SK-N-SH (cell line): ENCODE measurements at regions not wholly inside any gene's neighbourhood (a gene's known extent, or its start where the extent isn't known, plus 50 kb on each side); places are given as distances from the start of the nearest gene placed in this dataset.

Source experiments
- CTCF ChIA-PET: fragments of 300-600, 350-600 bp; formaldehyde crosslinking; extraction: SDS; loops from one replicate; lab custom pipeline; 2021; lab: Yijun Ruan, JAX
- POLR2A ChIA-PET: fragments of 350-600 bp; sonication (Branson Sonifier 250); formaldehyde crosslinking; extraction: SDS; loops from one replicate; lab custom pipeline; 2020; ENCODE audit warnings: antibody characterized with exemption, inconsistent platforms; lab: Yijun Ruan, JAX
- DNase-seq: peaks from one replicate; pipeline ENCODE4 v3.0.0; 2012
- H2AFZ ChIP-seq: fragments of 200-600 bp; sonication (generic); 2 replicates; pipeline ENCODE4 v1.8.1; 2016; ENCODE audit warnings: antibody characterized with exemption, mild to moderate bottlenecking, low read depth
- H3F3A ChIP-seq: fragments of 200-600 bp; sonication (generic); replicated peaks from 2 replicates; pipeline ENCODE3; 2016; ENCODE audit warnings: antibody characterized with exemption, mild to moderate bottlenecking; ENCODE audit not compliant: insufficient read depth
- H3K27ac ChIP-seq, 2 experiments: fragments of 200-500 bp in 1 of 2; fragments of 200-600 bp in 1 of 2; sonication (Bioruptor generic) in 1 of 2; sonication (generic), shearing (Covaris generic) in 1 of 2; 2 replicates each; pipeline versions ENCODE4 v1.5.1 to v1.6.1; 2014 to 2016; ENCODE audit warnings: low read depth in 2 of 2, inconsistent platforms in 1 of 2, low read length in 1 of 2, mild to moderate bottlenecking in 1 of 2, mixed read lengths in 1 of 2
- H3K27me3 ChIP-seq: fragments of 200-600 bp; sonication (generic), shearing (Covaris generic); 2 replicates; pipeline ENCODE4 v1.6.1; 2016; ENCODE audit warnings: mixed run types; ENCODE audit not compliant: insufficient read depth
- H3K36me3 ChIP-seq, 2 experiments: fragments of 200-500 bp in 1 of 2; fragments of 200-600 bp in 1 of 2; sonication (Bioruptor generic) in 1 of 2; sonication (generic) in 1 of 2; replicated peaks in 1 of 2; 2 replicates each; pipeline versions ENCODE3 to v1.5.1; 2014 to 2016; ENCODE audit warnings: low read length in 1 of 2, mild to moderate bottlenecking in 1 of 2; ENCODE audit not compliant: insufficient read depth in 2 of 2, control insufficient read depth in 1 of 2
- H3K4me1 ChIP-seq, 2 experiments: fragments of 200-500 bp in 1 of 2; fragments of 200-600 bp in 1 of 2; sonication (Bioruptor generic) in 1 of 2; sonication (generic), shearing (Covaris generic) in 1 of 2; 2 replicates each; pipeline versions ENCODE4 v1.5.1 to v1.6.1; 2014 to 2016; ENCODE audit warnings: low read depth in 1 of 2, low read length in 1 of 2, mixed run types in 1 of 2; ENCODE audit not compliant: insufficient read depth in 2 of 2, control insufficient read depth in 1 of 2
- H3K4me2 ChIP-seq: fragments of 200-600 bp; sonication (generic), shearing (Covaris generic); 2 replicates; pipeline ENCODE4 v1.6.1; 2017; ENCODE audit warnings: mixed run types
- H3K4me3 ChIP-seq, 2 experiments: fragments of 200-500 bp in 1 of 2; fragments of 200-600 bp in 1 of 2; sonication (Bioruptor generic) in 1 of 2; sonication (generic), shearing (Covaris generic) in 1 of 2; 2 replicates each; pipeline versions ENCODE4 v1.5.1 to v1.8.1; 2014 to 2016; ENCODE audit warnings: low read depth in 2 of 2, inconsistent platforms in 1 of 2, low read length in 1 of 2, mild to moderate bottlenecking in 1 of 2, mixed read lengths in 1 of 2, moderate library complexity in 1 of 2
- H3K79me2 ChIP-seq: fragments of 200-600 bp; sonication (generic); 2 replicates; pipeline ENCODE4 v1.8.1; 2017; ENCODE audit warnings: mild to moderate bottlenecking; ENCODE audit not compliant: insufficient read depth
- H3K9ac ChIP-seq: fragments of 200-600 bp; sonication (generic); 2 replicates; pipeline ENCODE4 v1.6.1; 2017; ENCODE audit warnings: mixed run types
- H3K9me2 ChIP-seq: fragments of 200-600 bp; sonication (generic); 2 replicates; pipeline ENCODE4 v1.6.1; 2017; ENCODE audit warnings: mixed run types
- H3K9me3 ChIP-seq: fragments of 200-600 bp; sonication (generic); 2 replicates; pipeline ENCODE4 v1.6.1; 2017; ENCODE audit warnings: mixed run types, mild to moderate bottlenecking, moderate library complexity
- H4K20me1 ChIP-seq: fragments of 200-600 bp; sonication (generic); 2 replicates; pipeline ENCODE4 v1.6.1; 2017; ENCODE audit warnings: mild to moderate bottlenecking, mixed run types; ENCODE audit not compliant: insufficient read depth
- CTCF ChIP-seq: fragments of 200-600 bp; sonication (generic); IDR thresholded peaks from 2 replicates; pipeline ENCODE4 v1.6.1; 2017; ENCODE audit warnings: antibody characterized with exemption, mild to moderate bottlenecking, moderate library complexity
- EP300 ChIP-seq, 2 experiments: IDR thresholded peaks; 2 replicates each; pipeline versions ENCODE4 v1.4.0 to v1.6.1; 2012; ENCODE audit warnings: borderline replicate concordance in 1 of 2, low read depth in 1 of 2, low read length in 1 of 2
- FOSL2 ChIP-seq: IDR thresholded peaks from 2 replicates; pipeline ENCODE4 v1.4.0; 2012; ENCODE audit warnings: low read depth, mild to moderate bottlenecking, moderate library complexity, borderline replicate concordance
- FOXJ3 ChIP-seq: sonication (generic); formaldehyde crosslinking; IDR thresholded peaks from 2 replicates; pipeline ENCODE4 v1.5.1; 2020; ENCODE audit warnings: mild to moderate bottlenecking, missing genetic modification reagents
- FOXM1 ChIP-seq: IDR thresholded peaks from 2 replicates; pipeline ENCODE4 v1.4.0; 2012; ENCODE audit warnings: low read depth, mild to moderate bottlenecking
- GABPA ChIP-seq: IDR thresholded peaks from 2 replicates; pipeline ENCODE4 v1.4.0; 2012; ENCODE audit warnings: low read depth, mild to moderate bottlenecking
- MEF2A ChIP-seq: IDR thresholded peaks from 2 replicates; pipeline ENCODE4 v1.4.0; 2012; ENCODE audit warnings: low read depth, borderline replicate concordance
- NFIC ChIP-seq: IDR thresholded peaks from 2 replicates; pipeline ENCODE4 v1.4.0; 2012; ENCODE audit warnings: borderline replicate concordance
- POLR2AphosphoS5 ChIP-seq: IDR thresholded peaks from 2 replicates; pipeline ENCODE4 v1.6.1; 2012; ENCODE audit warnings: low read depth, low read length
- RAD21 ChIP-seq: IDR thresholded peaks from 2 replicates; pipeline ENCODE4 v1.6.1; 2012; ENCODE audit warnings: mild to moderate bottlenecking, low read length
- RCOR1 ChIP-seq: fragments of 150-350 bp; IDR thresholded peaks from 2 replicates; pipeline ENCODE4 v1.6.1; 2017; ENCODE audit warnings: antibody characterized with exemption, low read length
- REST ChIP-seq: IDR thresholded peaks from 2 replicates; pipeline ENCODE4 v1.6.1; 2012; ENCODE audit warnings: mild to moderate bottlenecking, low read depth, low read length, moderate library complexity
- RFX5 ChIP-seq: IDR thresholded peaks from 2 replicates; pipeline ENCODE4 v1.6.1; 2012; ENCODE audit warnings: mild to moderate bottlenecking, improper control_type of control experiment, low read length
- RXRA ChIP-seq: IDR thresholded peaks from 2 replicates; pipeline ENCODE4 v1.4.0; 2012; ENCODE audit warnings: low read depth, mild to moderate bottlenecking, borderline replicate concordance
- SIN3A ChIP-seq: IDR thresholded peaks from 2 replicates; pipeline ENCODE4 v1.6.1; 2012; ENCODE audit warnings: low read depth, mild to moderate bottlenecking, low read length, moderate library complexity, borderline replicate concordance
- TEAD4 ChIP-seq: IDR thresholded peaks from 2 replicates; pipeline ENCODE4 v1.4.0; 2012; ENCODE audit warnings: mild to moderate bottlenecking, borderline replicate concordance; ENCODE audit not compliant: insufficient read depth
- USF2 ChIP-seq: fragments of 150-350 bp; IDR thresholded peaks from 2 replicates; pipeline ENCODE4 v1.6.1; 2017; ENCODE audit warnings: antibody characterized with exemption, low read length, low read depth, borderline replicate concordance
- WGBS: methylation state at CpG from one replicate; pipeline ENCODE4 v1.1.6; 2017; ENCODE audit warnings: low lambda C conversion rate; 5-methylcytosine and 5-hydroxymethylcytosine counted together

GRCh38 chr11:33997584-33998251 is 53.8 kb upstream of the CAPRIN1 start:
- TF ChIP-seq EP300 (IDR thresholded peaks at IDR 0.05; ENCODE audit: borderline replicate concordance in 1 of 2, low read depth in 1 of 2, low read length in 1 of 2), result no peak
- TF ChIP-seq GABPA, result no peak
- TF ChIP-seq MEF2A, result no peak
- TF ChIP-seq RFX5, result no peak
- no peak for TF ChIP-seq FOXJ3 (CRISPR knock-in tag)
- no peak for TF ChIP-seq FOSL2
- no peak for TF ChIP-seq NFIC
- no peak for TF ChIP-seq TEAD4
- TF ChIP-seq USF2, result no peak
- TF ChIP-seq CTCF, result no peak
- no peak for TF ChIP-seq POLR2AphosphoS5
- TF ChIP-seq FOXM1, result no peak
- TF ChIP-seq RXRA, result no peak
- no peak for TF ChIP-seq SIN3A
- TF ChIP-seq RCOR1, result no peak
- no peak for TF ChIP-seq REST
- no peak for TF ChIP-seq RAD21
- 45% methylated on average over 7 of the region's 7 CpGs for WGBS
- H3K36me3 ChIP-seq, result no peaks in the 10 kb centered on the region
- ChIA-PET POLR2A (interaction anchor here (1.5 kb wide), 1 partner anchor 53 kb away, joined by 3 read pairs; the partner anchor contains the start of gene CAPRIN1), CTCF (interaction anchor here (0.6 to 3.3 kb wide), 45 partner anchors 9 to 1108 kb away, joined by 3 to 36 read pairs (median 5); partner anchors contain the start of gene NAT10)
- H3K4me3 ChIP-seq, result no peak overlapping the region
- H3K9me2 ChIP-seq, result no peaks in the 10 kb centered on the region
- DNase-seq, result peak; percentile 33
- peaks cover 6 to 30% of the 10 kb centered on the region in 2 experiments; a peak in 2 of 4 replicates for H3K4me1 ChIP-seq
- 0 out of 2 replicates have a peak overlapping the region, but pooled peaks have one; percentile 12 for H3K4me2 ChIP-seq
- no peak overlapping the region for H3K27ac ChIP-seq
- no peak overlapping the region for H2AFZ ChIP-seq
- H3K79me2 ChIP-seq, result no peaks in the 10 kb centered on the region
- H4K20me1 ChIP-seq, result no peaks in the 10 kb centered on the region
- H3F3A ChIP-seq, result no peaks in the 10 kb centered on the region
- no peaks in the 10 kb centered on the region for H3K9me3 ChIP-seq
- no peak overlapping the region for H3K9ac ChIP-seq
- peaks cover 8% of the 10 kb centered on the region; the same call in 1 of the 2 replicates for H3K27me3 ChIP-seq
